HG02623 (cell line): ENCODE measurements at regions not wholly inside any gene's neighbourhood (a gene's known extent, or its start where the extent isn't known, plus 50 kb on each side); places are given as distances from the start of the nearest gene placed in this dataset.
"Not testable (repeated sequence)": the region's sequence is repeated elsewhere in the genome, so short reads cannot be mapped to it uniquely, and the experiment has no call there.

Experiments
- ATAC-seq: cut with Tn5 transposase; IDR thresholded peaks from one replicate; pipeline ENCODE4 v1.9.1; 2021; ENCODE audit warnings: moderate library complexity; ENCODE audit not compliant: unreplicated experiment

DNA sequence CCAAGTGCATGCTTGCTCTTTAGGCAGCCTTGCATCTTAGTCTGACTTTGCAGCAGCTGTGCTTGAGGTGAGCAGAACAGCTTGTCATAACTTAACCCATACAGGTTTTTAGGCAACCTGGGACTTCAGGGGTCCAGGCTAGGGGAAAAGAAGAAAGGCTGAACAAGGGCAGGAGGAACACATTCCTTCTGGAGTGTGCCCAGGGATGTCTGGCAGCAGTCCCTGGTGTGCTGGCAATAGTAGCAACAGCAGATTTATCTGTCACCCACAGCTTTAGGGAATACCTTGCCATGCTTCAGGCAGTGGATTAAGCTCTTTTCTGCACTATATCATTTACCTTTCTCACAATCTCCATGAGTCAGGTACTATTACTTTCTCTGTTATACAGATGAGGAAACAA is 513.0 kb downstream of the RAB38 start:
- ATAC-seq, result no peak

DNA sequence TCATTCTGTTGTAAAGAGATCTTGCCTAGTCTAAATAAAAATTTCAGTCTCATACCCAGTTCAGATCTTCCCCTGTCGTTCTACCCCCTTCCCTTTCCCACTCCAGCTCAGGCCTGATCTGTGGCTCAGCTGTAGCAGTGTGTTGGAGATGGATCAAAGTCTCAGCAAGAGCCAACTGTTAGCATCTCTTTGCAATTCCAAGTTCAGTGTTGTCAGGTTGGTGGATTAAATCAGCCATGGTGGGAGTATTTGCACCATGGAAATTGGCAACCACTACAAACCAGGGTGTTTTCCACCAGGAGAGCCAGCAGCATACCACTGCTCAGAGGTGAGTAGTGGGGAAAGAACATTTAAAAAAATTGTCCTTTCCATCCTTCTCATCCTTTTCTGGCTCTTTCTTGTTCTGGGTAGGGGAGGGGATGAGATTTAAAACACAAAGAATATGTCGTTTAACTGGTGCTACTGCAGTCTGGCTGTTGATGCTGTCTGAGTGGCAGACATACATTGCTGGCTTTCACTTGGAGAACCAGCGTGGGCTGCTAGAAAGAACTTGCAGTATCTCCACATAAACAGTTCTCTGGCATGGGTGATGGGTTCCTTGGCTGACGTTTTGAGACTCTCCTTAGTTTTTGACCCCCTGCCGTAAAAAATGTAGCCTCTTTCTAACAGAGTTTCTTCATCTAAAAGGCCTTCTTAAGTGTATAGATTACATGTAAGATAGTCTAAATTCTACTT is 514.1 kb downstream of the RAB38 start:
- no peak for ATAC-seq

DNA sequence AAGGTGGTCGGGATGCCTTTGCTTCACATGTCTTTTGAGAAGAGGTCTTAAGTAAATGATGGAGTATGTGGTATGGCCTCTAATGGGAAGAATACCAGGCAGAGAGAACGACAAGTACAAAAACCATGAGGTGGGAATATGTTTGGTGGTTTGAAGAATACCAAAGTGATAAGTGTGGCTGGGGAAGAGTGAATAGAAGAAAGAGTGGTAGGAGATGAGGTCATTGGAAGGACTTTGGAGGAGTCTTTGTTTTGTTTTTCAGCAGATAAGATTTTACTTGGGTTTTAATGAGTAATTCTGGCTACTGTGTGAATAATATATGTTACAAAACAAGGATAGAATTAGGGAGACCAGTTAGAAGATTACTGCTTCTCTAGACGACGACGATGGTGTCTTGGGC is 515.4 kb downstream of the RAB38 start:
- ATAC-seq, result no peak

DNA sequence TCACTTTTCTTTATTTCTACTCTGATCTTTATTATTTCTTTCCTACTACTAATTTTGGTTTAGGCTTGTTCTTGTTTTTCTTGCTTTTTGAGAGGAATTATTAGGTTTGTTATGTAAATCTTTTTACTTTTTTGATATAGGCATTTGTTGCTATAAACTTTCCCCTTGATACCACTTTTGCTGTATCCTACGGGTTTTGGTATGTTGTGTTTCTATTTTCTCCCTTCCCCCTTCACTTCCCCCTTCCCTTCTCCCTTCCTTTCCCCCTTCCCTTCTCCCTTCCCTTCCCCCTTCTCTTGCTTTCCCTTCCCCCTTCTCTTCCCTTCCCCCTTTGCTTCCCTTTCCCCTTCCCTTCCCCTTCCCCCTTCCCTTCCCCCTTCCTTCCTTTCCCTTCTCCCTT is 529.6 kb downstream of the RAB38 start:
- ATAC-seq, result no peak

DNA sequence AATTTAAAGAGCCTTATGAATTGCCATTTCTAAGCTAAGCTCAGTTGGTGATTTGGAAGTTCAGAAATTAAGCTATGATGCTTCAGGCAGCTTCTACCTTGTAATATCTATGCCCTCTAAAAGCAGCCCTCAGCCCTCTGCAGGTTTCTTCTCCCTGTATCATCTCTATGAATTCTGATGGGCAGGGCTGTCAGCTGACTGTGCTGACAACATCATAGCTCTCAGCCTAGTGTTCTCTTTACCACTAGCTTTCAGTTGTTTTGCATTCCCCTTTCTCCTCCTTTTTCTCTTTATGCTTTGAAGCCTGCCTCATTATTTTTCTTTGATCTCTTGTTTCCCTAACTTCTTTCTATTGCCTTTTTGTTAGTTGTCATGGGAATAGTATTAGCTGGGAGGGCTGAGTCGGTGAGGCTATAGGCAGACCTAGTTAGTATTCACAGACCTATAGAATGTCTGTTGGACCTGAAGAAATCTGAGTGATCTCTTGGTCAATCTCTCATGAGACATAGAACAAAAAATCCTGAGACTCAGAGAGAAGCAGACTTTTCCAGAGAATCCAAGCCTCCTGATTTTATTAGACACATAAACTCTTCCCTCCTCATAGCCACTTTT is 535.4 kb downstream of the RAB38 start:
- ATAC-seq, result no peak

DNA sequence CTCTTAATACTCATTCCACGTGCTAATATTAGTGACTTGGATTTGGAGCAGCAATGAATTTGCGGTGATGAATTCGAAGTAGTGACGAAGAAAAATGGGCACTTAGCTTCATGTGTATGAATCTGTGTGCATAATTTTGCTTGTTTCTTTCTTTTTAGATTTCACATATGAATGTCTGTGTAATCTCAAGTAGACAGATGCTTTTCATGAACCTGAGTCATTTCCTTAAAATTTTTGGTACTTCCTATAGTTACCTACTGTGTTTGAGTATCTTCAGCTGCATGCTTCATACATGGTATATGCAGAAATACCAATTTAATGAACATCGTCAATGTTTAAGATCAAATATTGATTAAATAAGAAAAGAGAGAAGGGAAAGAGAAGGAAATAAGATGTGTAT is 540.2 kb downstream of the RAB38 start:
- ATAC-seq, result no peak

DNA sequence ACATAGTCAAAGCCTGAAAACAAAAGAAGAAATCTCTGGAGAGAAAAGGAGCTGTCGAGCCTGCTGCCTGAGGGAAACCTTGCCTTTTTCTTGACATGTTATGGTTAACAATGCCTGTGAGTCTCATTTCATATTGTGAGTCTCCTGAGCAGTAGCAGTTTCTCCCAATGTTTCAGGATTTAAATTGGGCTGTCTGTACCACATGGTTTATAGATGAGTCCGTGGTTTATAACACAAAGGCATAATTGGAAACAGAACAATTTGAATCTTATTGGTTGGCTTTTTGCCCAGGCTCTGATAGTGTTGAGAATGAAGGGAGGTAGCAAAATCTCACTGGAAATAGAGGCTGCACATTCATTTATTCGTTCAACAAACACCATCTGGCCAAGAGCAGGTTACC is 540.9 kb downstream of the RAB38 start:
- ATAC-seq, result no peak

DNA sequence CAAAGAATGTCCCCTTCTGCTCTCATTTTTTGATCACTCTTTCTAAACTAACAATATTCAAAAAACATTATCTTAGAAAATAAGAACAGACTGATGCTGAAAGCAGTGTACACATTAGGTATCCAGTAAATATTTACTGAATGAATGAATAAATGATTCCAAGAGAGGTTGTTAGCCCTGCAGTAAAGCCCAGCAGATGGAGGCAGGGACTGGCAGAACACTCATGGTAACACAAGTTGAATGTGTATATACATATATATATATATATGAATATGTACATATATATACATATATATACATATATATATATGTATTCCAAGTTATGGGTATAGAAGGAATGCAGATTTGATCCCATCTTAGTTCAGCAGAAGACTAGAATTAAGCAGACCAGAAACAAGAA is 546.3 kb downstream of the RAB38 start:
- no peak for ATAC-seq

DNA sequence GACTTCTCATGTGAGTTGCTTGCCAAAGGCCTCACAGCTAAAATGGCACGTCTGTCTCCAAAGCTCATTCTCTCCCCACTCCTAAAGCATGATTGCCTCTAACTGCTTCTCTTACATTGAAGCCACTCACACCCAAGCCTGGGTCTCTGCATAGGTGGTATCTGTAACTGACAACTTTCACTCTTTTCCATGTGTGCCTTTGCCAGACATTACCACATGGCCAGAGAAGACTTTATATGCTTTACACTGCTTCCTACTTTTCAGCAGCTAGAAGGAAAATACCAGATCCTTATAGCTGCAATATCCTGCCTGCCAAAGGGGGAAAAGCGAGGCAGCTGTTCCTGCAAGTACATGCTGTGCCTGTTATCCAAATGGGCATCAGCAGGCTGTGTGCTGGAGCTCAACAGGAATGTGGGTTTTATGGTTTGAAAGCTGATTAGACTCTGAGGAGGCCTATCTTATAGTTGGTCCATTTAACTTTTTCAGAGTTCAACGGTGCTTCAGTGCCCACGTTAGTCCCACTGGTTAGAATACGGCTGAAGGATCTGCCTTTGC is 547.1 kb downstream of the RAB38 start:
- no peak for ATAC-seq

DNA sequence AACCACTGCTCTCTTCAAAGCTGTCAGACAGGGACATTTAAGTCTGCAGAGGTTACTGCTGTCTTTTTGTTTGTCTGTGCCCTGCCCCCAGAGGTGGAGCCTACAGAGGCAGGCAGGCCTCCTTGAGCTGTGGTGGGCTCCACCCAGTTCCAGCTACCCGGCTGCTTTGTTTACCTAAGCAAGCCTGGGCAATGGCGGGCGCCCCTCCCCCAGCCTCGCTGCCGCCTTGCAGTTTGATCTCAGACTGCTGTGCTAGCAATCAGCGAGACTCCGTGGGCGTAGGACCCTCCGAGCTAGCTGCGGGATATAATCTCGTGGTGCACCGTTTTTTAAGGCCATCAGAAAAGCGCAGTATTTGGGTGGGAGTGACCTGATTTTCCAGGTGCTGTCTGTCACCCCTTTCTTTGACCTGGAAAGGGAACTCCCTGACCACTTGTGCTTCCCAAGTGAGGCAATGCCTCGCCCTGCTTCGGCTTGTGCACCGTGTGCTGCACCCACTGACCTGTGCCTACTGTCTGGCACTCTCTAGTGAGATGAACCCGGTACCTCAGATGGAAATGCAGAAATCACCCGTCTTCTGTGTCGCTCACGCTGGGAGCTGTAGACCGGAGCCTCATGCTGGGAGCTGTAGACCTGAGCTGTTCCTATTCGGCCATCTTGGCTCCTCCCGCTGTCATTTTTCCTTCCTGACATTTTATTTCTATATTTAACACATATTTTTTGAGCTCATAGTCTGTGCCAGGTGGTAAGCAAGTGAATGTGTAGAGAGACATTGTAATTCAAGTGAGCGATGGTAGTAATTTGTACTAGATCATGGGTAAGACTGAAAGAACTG is 551.5 kb downstream of the RAB38 start:
- not testable (repeated sequence) for ATAC-seq

DNA sequence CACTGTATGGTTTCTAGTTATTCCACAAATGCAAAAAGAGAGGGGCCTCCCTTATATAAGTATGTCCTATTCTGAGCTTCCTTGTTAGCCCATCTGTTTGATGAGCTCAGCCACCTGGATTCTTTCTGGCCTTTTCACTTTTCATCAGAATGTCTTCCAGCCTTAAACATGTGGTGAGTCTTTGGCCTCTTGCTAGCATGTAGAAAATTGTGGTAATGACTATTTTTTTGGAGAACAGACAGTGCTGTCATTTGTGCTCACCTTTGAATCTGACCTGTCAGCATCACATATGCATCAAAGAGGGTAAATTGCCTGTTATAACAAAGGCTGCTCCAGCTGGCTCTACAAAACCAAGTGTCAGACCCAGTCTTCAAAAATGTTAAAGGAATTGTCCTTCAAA is 558.7 kb downstream of the RAB38 start:
- no peak for ATAC-seq

DNA sequence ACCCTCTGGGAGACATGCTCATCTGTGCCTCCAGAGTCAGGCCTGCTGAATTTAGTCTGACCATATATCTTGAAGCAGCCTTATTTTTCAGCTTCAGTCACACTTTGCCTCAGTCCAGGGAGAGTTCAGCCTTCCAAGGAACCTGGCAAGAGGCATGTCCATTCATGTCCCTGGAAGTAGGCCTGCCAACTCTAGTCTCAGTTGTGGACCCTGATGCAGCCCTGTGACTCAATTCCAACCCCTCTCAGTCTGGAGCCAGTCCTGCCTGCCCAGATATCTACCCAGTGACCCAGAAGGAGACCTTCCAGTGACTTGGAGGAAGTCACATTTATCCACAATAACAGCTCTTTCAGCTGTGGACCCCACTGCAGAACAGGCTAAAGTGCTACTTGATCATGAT is 566.6 kb downstream of the TMEM135 start:
- ATAC-seq, result no peak

DNA sequence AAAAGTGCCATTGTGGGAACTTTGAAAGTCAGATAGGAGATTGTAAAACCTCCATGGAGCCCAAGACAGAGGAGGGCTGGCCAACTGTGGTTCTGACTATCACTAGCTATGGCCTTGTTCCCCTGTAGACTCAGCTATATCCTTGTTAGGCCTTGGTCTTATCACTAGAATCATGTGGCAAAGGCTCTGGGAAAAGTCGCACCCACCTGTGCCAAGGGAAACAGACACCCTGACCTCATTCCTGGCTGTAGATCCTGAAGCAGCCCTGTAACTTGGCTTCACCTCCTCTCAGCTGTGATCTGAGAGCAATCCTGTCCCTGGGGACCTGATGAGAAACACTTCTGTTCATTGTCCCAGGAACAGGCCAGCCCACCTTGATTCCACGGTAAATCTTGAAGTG is 566.2 kb downstream of the TMEM135 start:
- ATAC-seq, result no peak

DNA sequence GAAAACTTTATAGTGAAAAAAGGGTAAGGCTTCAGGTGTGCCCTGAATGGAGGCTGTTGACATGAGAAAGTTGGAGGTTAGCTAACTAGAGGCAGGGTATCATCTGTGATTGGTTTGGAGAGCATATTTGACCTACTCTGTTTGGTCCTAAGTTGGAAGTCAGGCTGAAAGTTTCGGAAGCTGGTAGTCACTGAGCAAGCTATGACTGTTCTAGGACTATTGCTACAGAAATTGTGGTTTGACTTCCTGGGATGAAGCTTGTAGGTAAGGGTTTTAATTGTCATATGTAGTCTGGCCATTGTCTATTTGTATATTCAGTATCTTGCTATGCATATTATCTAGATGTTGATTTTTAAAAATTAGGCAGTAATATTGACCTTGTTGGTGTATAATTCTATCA is 565.0 kb downstream of the TMEM135 start:
- no peak for ATAC-seq

DNA sequence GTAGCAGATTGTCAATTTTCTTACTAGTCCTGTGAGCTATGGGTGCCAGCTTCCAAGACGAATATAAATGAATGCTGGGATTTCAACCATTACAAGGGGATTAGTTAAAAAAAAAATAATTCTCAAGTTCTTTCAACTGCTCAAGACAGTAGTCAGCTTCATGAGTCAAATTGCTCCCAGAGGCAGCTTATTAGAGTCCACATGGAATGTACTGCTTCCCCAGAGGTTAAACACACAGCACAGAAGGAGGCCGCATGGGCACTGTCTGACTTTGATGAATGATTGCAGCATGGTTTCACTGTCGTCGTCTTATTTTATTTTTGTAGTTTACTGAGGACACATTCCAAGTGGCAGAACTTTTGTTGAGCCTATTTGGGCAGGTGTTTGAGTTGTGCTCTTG is 563.2 kb downstream of the TMEM135 start:
- no peak for ATAC-seq

DNA sequence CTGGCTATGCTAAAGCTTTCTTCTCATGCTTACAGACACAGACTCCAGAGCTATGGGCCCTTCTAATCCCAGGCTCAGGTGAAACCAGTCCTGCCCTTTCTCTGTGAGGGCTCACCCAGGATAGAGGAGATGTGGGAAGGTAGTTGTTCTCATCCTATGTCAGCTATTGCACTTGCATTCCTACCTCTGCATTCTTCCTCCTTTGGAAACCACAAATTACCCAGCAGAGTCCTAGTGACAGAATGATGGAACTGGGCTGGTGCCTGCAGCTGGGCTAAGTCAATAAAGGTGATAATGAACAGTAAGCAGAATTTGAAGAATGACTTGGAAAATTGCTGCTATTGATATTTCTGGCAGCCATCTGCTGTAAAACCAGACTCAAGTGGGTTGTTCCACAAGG is 560.0 kb downstream of the TMEM135 start:
- ATAC-seq, result no peak

DNA sequence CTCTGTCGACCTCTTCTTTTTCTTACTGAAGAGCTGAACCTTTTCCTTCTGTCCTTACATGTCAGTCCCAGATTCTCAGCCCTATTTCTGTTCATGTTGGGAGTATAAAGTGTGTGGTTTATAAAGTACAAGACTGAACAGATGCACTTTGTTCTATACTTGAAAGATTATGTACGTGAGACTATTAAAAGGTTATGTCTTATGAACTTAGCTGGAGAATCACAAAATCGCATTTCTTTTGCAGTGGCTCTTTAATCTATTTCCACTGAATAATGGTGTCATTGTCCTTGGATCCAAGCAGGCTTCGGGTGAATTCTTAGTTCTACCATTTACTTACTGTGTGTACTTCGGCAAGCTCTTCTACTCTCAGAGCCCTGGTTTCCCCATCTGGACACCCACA is 558.4 kb downstream of the TMEM135 start:
- no peak for ATAC-seq

DNA sequence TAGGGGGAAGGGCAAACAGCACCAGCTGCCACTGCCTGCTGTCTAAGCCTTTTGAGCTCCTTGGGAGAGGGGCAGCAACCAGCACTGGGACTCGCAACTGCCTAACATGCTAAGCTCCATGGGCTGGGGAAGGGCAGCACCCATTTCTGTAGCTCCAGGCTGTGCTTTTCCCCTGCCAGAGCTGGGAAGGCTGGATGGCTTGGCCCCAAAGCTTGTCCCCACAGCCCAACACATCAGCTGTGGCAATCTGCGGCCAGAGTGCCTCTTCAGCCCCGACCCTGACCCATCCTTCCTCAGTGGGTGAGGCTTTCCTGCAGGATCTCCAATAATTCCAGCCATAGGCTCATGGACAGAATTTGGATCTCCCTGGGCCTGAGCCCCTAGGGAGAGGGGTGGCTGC is 551.3 kb downstream of the TMEM135 start:
- ATAC-seq, result no peak

DNA sequence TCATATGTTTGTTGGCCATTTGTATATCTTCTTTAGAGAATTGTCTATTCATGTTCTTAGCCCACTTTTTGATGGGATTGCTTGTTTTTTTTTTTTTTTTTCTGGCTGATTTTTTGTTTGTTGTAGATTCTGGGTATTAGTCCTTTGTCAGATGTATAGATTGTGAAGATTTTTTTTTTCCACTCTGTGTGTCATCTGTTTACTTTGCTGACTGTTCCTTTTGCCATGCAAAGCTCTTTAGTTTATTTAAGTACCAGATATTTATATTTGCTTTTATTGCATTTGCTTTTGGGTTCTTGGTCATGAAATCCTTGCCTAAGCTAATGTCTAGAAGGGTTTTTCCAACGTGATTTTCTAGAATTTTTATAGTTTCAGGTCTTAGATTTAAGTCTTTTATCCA is 547.9 kb downstream of the TMEM135 start:
- ATAC-seq, result not testable (repeated sequence)

DNA sequence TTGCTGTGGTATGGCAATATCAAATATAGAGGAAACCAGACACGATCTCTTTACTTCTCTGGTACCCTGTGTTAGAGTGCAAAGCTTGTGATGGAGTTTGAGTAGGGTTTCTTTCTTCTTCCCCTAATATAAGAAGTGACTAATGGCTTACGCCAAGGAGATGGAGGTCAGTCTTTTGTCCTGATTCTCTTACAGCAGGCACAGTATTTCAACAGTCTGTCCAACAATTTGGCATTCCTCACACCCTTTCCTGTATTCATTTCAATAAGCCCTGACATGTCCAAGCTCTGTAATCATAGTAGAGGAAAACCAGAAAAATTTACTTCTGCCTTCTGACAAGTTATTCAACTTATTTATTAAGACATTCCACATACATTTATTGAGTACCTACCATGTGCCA is 546.2 kb downstream of the TMEM135 start:
- no peak for ATAC-seq

DNA sequence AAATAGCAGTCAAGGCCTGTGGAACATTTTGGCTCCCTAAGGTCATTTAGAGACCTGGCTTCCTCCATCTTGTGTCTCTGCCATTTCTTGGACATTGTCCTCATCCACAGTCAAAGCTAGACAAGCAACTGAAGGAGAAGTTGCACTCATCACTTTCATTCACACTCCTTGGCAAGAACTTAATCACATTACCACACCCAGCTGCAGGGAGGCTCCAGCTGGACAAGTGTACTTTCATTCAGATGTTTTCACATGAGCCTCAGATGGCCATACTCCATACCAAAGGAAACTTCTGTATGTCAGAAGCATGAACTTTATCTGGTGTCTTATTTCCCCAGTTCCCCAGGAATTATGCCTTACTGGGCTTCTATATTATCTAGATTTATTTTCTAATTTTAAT is 537.4 kb downstream of the TMEM135 start:
- ATAC-seq, result no peak

DNA sequence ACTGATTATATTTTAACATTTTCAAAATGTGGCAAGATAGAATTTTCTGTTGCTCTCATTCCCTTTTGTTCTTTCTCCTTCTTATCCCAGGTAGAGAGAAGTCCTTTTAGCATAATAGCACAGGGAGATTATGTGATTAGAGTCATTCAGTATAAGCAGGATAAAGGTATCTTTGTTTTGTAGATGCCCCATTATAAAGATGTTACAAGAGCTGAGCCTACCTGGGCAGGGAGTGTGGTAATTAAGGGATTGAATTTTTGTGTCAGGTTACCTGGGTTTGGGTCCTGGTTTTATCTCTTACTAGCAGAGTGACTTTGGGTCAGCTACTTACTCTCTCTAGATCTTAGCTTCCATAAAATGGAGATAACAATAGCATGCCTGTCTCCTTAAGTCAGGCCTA is 536.5 kb downstream of the TMEM135 start:
- ATAC-seq, result no peak
